ENCODE measurements at regions not wholly inside any gene's neighbourhood (a gene's known extent, or its start where the extent isn't known, plus 50 kb on each side); places are given as distances from the start of the nearest gene placed in this dataset.

DNA sequence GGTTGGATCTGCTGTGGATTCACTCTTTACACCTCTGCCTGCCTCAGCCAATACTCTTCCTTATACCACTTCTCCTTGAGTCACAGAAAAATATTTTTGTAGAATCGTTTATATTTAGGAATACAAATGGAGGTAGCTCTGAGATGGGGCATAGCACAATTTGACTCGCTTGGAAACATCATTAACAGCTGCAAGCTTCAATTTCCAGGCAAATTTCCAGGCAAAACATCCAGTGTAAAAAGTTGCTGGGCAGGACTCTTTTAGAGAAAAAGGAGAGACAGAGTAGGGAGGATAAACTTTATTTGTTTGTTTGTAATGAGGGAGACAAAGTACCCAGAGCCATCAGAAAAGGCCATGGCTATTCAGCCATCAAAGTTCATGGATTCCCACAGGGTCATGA, 74.4 kb upstream of the SOX11 start:
- TF ChIP-seq YY1 (IDR thresholded peaks at IDR 0.05; ENCODE audit: insufficient read depth, insufficient read length) = no peak
- TF ChIP-seq ZNF274 (IDR thresholded peaks at IDR 0.05; ENCODE audit: low read depth, low read length) = no peak
- TF ChIP-seq SUZ12 (IDR thresholded peaks at IDR 0.05; ENCODE audit: extremely low read depth, insufficient read depth, insufficient read length) = no peak
